Activated B cell treated with CpG ODN at 0.5 μM for 24 hours (primary cell): ENCODE measurements at regions not wholly inside any gene's neighbourhood (a gene's known extent, or its start where the extent isn't known, plus 50 kb on each side); places are given as distances from the start of the nearest gene placed in this dataset.

Experiments
- ATAC-seq: fragments of 200-7000 bp; cut with Tn5 transposase; one replicate; pipeline ENCODE4 v1.10.0; 2021; ENCODE audit warnings: low read depth, mild to moderate bottlenecking, moderate library complexity
- CTCF ChIA-PET: fragments of 350-600 bp; sonication (Branson Sonifier 250); formaldehyde crosslinking; loops from one replicate; lab custom pipeline; 2021; ENCODE audit warnings: antibody characterized with exemption; lab: Charles Lee
- POLR2A ChIA-PET: fragments of 350-600 bp; sonication (Branson Sonifier 250); formaldehyde crosslinking; loops from one replicate; lab custom pipeline; 2021; ENCODE audit warnings: antibody characterized with exemption; lab: Charles Lee
- DNase-seq: peaks from one replicate; pipeline ENCODE4 v3.0.0; 2022
- H3K27ac Mint-ChIP-seq: one replicate; pipeline ENCODE4 v1.8.0; 2020; ENCODE audit warnings: mixed read lengths
- H3K27me3 Mint-ChIP-seq: one replicate; pipeline ENCODE4 v1.8.0; 2021; ENCODE audit warnings: mixed read lengths
- H3K36me3 Mint-ChIP-seq: one replicate; pipeline ENCODE4 v1.8.0; 2021; ENCODE audit warnings: low read depth, mixed read lengths
- H3K4me1 Mint-ChIP-seq: one replicate; pipeline ENCODE4 v1.8.0; 2021; ENCODE audit warnings: mixed read lengths
- H3K4me3 Mint-ChIP-seq: one replicate; pipeline ENCODE4 v1.8.0; 2020; ENCODE audit warnings: mild to moderate bottlenecking, mixed read lengths
- H3K9me3 Mint-ChIP-seq: one replicate; pipeline ENCODE4 v1.8.0; 2020; ENCODE audit warnings: mixed read lengths
- CTCF ChIP-seq: fragments of 200-600 bp; IDR thresholded peaks from one replicate; pipeline ENCODE4 v1.8.0; 2022; ENCODE audit warnings: antibody characterized with exemption, mild to moderate bottlenecking
- intact Hi-C: fragments of 100-400 bp; cut with micrococcal nuclease; formaldehyde crosslinking; loops from one replicate; pipeline ENCODE4 v1.15.1; 2024

GRCh38 chr3:147493666-147494065 is 84.5 kb downstream of the ZIC1 start:
- CTCF ChIA-PET = no interaction called here

GRCh38 chr3:147497286-147497685 is 88.1 kb downstream of the ZIC1 start:
- Mint-ChIP-seq H3K4me1 (no peaks in the 10 kb centered on the region), H3K27me3 (no peaks in the 10 kb centered on the region), H3K4me3 (no peak overlapping the region), H3K9me3 (no peaks in the 10 kb centered on the region), H3K36me3 (no peaks in the 10 kb centered on the region), H3K27ac (no peak overlapping the region)
- intact Hi-C loops = no loop called here
- ChIA-PET CTCF (no interaction called here), POLR2A (no interaction called here)
- DNase-seq = no peak
- ATAC-seq = no peak
- no peak for TF ChIP-seq CTCF

More at GRCh38 chr3:147493666-147494065, 84.5 kb downstream of the ZIC1 start:
- Mint-ChIP-seq H3K27ac (no peak overlapping the region), H3K27me3 (no peaks in the 10 kb centered on the region), H3K4me3 (no peak overlapping the region), H3K36me3 (no peaks in the 10 kb centered on the region), H3K9me3 (no peaks in the 10 kb centered on the region), H3K4me1 (no peaks in the 10 kb centered on the region)
- ATAC-seq = no peak
- POLR2A ChIA-PET = no interaction called here
- intact Hi-C loops = no loop called here
- DNase-seq = no peak
- no peak for TF ChIP-seq CTCF

GRCh38 chr3:147507638-147508286 is 98.6 kb downstream of the ZIC1 start:
- intact Hi-C loops = no loop called here
- no peaks in the 10 kb centered on the region for H3K36me3 Mint-ChIP-seq
- H3K27me3 Mint-ChIP-seq = no peaks in the 10 kb centered on the region
- TF ChIP-seq CTCF = no peak
- ATAC-seq = no peak
- H3K27ac Mint-ChIP-seq = no peak overlapping the region
- no peak overlapping the region for H3K4me3 Mint-ChIP-seq
- POLR2A ChIA-PET = no interaction called here
- no peaks in the 10 kb centered on the region for H3K4me1 Mint-ChIP-seq
- CTCF ChIA-PET = no interaction called here
- H3K9me3 Mint-ChIP-seq = no peaks in the 10 kb centered on the region
- DNase-seq = no peak

GRCh38 chr3:147509448-147509847 is 100.3 kb downstream of the ZIC1 start:
- Mint-ChIP-seq H3K4me3 (no peak overlapping the region), H3K27ac (no peak overlapping the region), H3K9me3 (no peaks in the 10 kb centered on the region), H3K36me3 (no peaks in the 10 kb centered on the region), H3K4me1 (no peaks in the 10 kb centered on the region), H3K27me3 (no peaks in the 10 kb centered on the region)
- DNase-seq (no peak), ATAC-seq (no peak)
- ChIA-PET POLR2A (no interaction called here), CTCF (no interaction called here)
- intact Hi-C loops = no loop called here
- no peak for TF ChIP-seq CTCF

GRCh38 chr3:147513785-147514184 is 104.6 kb downstream of the ZIC1 start:
- Mint-ChIP-seq H3K27me3 (no peaks in the 10 kb centered on the region), H3K27ac (no peak overlapping the region), H3K9me3 (no peaks in the 10 kb centered on the region), H3K4me1 (no peaks in the 10 kb centered on the region), H3K4me3 (no peak overlapping the region), H3K36me3 (no peaks in the 10 kb centered on the region)
- DNase-seq (no peak), ATAC-seq (no peak)
- intact Hi-C loops = no loop called here
- POLR2A ChIA-PET = no interaction called here
- TF ChIP-seq CTCF = no peak
- CTCF ChIA-PET = no interaction called here
